ENCODE measurements at regions not wholly inside any gene's neighbourhood (a gene's known extent, or its start where the extent isn't known, plus 50 kb on each side); places are given as distances from the start of the nearest gene placed in this dataset.
A peak's percentile ranks its signal among the peaks of the same experiment; 100 is the strongest.

GRCh38 chr14:62141139-62141538, 378.9 kb downstream of the SNAPC1 start:
- DNase-seq (ENCODE audit: low spot score) = no peak

DNA sequence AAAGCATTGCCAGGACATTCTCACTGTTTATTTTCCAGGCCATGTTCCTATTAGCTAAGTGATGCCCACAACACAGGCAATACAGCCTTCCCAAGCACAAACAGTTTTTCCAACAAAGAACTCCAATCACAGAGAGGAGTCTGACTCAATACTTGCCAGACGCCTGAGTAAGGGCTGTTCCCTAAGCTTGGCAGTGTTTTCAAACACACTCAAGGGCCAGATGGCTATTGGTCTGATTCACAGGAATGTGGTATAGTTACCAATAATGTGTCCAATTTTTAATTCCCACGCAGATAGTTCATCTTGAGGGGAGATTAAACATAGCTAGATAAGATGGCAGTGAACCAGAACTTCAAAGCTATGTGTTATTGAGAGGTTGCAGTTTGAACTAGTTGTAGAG, 381.0 kb downstream of the SNAPC1 start:
- DNase-seq (ENCODE audit: low spot score) = no peak

DNA sequence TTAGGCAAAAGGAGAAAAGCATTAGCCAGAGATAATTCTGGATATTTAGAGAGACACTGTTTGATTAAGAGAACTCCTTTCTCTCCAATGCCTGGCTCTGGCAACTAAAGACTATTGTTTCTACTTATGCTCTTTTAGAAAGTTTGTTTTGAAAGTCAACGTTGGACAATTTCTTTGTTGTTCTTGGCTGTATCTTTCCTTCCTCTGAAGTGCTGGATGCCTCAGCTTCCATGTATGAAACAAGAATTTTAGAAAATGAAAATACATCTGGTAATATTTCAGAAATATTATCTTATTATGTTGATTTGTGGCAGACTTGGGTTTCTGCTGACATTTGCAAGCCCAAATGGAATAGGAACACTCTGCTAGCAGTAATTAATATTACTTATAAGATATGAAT, 382.6 kb downstream of the SNAPC1 start:
- DNase-seq (ENCODE audit: low spot score) = no peak

DNA sequence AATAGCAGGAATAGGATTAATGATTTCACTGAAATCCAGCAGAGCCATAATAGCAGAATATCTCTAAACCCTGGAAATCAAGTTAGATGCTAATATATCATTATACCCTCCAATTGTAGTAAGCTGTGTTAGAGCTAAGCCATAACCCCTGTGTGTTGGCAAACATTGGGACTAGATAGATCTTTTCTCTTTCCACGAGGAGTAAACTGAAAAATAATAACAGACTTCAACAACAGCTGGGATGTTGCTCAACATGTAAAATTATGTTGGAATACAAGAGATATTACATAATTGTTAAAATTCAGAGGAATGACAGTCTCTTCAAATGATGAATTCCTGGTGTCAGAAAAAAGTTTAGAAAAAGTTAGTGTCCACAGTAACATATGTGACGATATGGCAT, 383.8 kb downstream of the SNAPC1 start:
- no peak for DNase-seq (ENCODE audit: low spot score)

GRCh38 chr14:62156052-62156451, 393.8 kb downstream of the SNAPC1 start:
- no peak for DNase-seq (ENCODE audit: low spot score)

DNA sequence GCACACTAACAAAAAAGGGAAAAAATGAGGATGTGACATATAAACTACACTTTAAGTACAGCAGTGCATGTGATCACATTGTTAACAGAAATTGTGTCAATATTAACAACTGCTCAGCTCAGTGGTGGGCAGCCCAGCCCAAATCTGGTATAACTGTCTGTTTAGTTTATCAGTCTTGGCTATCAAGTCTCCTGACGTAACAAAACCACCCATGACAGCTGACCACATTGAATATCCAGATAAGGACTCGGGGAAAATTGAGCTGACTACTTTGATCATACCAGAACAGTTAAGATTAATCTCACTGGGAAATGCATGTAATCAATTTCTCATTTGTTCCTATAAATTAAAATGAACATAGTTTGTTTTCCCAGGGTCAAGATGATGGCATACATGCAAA, 396.6 kb downstream of the SNAPC1 start:
- no peak for DNase-seq (ENCODE audit: low spot score)

- DNase-seq (ENCODE audit: low spot score) = no peak
Measured at GRCh38 chr14:62159314-62159713, 397.1 kb downstream of the SNAPC1 start.

GRCh38 chr14:62162998-62163589, 400.9 kb downstream of the SNAPC1 start:
- peak; percentile 53 for DNase-seq (ENCODE audit: low spot score)

DNA sequence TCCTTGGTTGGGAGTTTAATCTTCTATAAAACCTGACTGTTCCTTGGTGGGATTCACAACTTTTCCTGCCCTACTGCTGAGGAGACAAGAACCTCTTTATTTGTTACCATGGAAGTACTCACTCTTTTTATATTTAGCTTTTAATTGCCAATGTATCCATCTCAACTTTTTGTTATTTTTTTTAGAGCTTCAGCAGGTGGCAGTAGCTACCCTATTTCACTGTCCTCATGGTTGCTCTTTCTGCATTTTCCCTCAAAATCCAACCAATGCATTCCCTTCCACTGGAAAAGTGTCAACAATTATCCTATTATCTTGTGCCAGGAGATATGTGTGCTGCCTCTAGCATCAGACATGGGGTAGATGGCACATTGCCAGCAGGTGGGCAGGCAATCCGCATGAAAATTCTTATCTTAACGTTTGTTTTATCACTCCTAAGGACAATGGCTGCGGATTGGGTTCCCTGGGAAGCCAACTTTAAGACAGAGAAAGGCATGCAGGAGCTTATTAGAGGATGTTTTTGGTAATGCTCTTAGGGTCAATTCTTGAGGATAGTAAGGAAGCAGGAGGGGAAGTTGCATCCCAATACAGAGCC, 406.4 kb downstream of the SNAPC1 start:
- DNase-seq (ENCODE audit: low spot score) = no peak

DNA sequence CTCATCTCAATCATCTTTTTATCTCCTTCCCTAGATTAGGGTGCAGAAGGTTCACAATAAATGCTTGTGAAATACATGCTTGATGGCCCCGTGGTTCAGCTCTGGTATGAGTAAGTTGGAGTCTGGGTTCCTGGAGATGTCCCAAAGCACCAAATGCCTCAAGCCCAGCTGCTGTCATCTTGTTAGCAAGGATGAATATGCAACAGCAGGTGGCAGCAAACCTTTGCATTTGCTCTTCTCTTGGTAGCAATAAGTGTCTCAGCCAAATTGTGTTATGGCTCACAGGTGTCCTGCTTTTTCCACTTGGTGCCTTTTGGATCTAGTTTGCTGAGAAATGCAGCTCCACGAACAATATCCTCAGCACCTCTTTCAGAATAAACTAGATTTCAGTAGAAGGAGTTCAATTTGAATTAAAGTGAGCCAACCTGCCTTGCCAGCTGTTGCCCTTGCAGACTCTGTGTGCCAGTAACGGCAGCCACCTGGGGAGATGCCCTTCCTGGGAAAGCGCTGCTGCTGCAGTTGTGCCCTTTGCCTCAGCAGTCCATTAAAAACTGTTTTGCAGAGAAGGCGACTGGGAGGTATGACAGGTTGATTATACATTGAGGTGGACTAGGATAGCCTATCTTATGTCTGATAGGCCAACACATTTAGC, 417.3 kb downstream of the SNAPC1 start:
- peak; percentile 80 for DNase-seq (ENCODE audit: low spot score)

GRCh38 chr14:62181591-62181990, 419.4 kb downstream of the SNAPC1 start:
- no peak for DNase-seq (ENCODE audit: low spot score)

DNA sequence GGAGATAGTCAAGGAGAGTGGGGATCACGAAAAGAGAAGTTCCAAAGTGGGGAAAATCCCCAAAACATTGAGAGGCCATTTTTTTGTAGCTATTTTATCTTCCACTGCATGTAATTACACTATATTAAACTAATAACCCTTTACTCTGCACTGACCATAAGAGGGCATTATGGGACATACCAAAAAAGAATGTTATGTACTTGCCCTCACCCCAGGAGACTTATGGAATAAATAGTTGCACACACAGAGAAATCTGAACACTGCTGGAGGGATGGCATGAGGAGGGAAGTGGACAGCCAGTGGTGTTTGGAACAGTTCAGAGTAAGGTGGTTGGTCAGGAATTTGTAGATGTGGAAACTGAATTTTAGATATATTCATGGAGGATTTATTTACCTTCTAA, 422.9 kb downstream of the SNAPC1 start:
- DNase-seq (ENCODE audit: low spot score) = peak; percentile 19

- DNase-seq (ENCODE audit: low spot score) = no peak
Measured at GRCh38 chr14:62187265-62187664, 425.0 kb downstream of the SNAPC1 start.

DNA sequence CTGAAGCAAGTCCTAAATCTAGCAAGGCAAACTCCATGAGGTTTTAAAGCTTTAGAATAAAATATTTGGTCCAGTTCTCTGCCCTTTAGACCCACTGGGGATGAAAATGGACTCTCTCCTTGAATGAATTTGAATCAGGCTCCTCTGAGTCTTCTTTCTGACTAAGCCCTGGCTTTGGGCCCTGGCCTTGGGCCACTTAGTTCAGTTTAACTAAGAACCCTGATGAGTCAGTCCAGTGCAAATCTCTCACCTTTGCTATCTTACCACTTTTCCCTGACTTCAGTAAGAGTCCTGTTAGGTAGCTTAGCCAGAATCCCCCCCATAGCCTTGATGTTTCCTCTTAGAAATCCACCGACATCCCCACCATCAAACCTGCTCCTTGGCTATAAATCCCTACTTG, 427.5 kb downstream of the SNAPC1 start:
- DNase-seq (ENCODE audit: low spot score) = no peak

DNA sequence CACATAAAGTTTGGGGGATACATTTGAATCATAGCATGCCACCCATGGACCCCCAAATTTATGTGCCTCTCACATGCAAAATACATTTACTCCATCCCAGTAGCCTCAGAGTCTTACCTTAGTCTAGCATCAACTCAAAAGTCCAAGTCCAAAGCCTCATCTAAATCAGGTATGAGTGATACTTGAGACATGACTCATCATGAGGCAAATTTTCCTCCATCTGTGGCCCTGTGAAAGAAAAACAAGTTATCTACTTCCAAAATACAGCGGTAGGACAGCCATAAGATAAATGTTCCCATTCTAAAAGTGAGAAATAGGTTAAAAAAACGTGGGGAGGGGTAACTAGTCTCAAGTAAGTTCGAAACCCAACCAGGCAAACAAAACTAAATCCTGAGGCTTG, 444.2 kb downstream of the SNAPC1 start:
- DNase-seq (ENCODE audit: low spot score) = no peak

GRCh38 chr14:62209287-62209899, 447.2 kb downstream of the SNAPC1 start:
- DNase-seq (ENCODE audit: low spot score) = peak; percentile 19

- peak; percentile 46 for DNase-seq (ENCODE audit: low spot score)
Measured at GRCh38 chr14:62213516-62213915, 451.3 kb downstream of the SNAPC1 start.

- DNase-seq (ENCODE audit: low spot score) = no peak
Measured at GRCh38 chr14:62216121-62216520, 453.9 kb downstream of the SNAPC1 start.

- no peak for DNase-seq (ENCODE audit: low spot score)
Measured at GRCh38 chr14:62234849-62235248, 472.6 kb downstream of the SNAPC1 start.

- no peak for DNase-seq (ENCODE audit: low spot score)
Measured at GRCh38 chr14:62244221-62244620, 482.0 kb downstream of the SNAPC1 start.

- no peak for DNase-seq (ENCODE audit: low spot score)
Measured at GRCh38 chr14:62247266-62247665, 485.0 kb downstream of the SNAPC1 start.

- DNase-seq (ENCODE audit: low spot score) = no peak
Measured at GRCh38 chr14:62251237-62251636, 489.0 kb downstream of the SNAPC1 start.

GRCh38 chr14:62253171-62253570, 491.0 kb downstream of the SNAPC1 start:
- DNase-seq (ENCODE audit: low spot score) = no peak
